ENCODE measurements at regions not wholly inside any gene's neighbourhood (a gene's known extent, or its start where the extent isn't known, plus 50 kb on each side); places are given as distances from the start of the nearest gene placed in this dataset.

GRCh38 chr6:43923376-43924221 is 153.6 kb downstream of the VEGFA start:
- Histone ChIP-seq H3K9ac (ENCODE audit: low read length) (no peak overlapping the region), H3K9me3 (ENCODE audit: control insufficient read depth, low read depth, low read length) (no peaks in the 10 kb centered on the region), H3K4me1 (ENCODE audit: control insufficient read depth, low read depth, low read length) (peaks cover 10% of the 10 kb centered on the region), H3K27me3 (ENCODE audit: control insufficient read depth, insufficient read depth, low read length) (no peaks in the 10 kb centered on the region), H3K27ac (ENCODE audit: low read length) (no peak overlapping the region), H3K36me3 (ENCODE audit: control insufficient read depth, low read depth, low read length) (no peaks in the 10 kb centered on the region), H3K4me3 (ENCODE audit: low read length) (no peak overlapping the region)

- Histone ChIP-seq H3K4me1 (ENCODE audit: control insufficient read depth, low read depth, low read length) (peaks cover 10% of the 10 kb centered on the region), H3K27ac (ENCODE audit: low read length) (no peak overlapping the region), H3K36me3 (ENCODE audit: control insufficient read depth, low read depth, low read length) (no peaks in the 10 kb centered on the region), H3K9me3 (ENCODE audit: control insufficient read depth, low read depth, low read length) (no peaks in the 10 kb centered on the region), H3K9ac (ENCODE audit: low read length) (no peak overlapping the region), H3K27me3 (ENCODE audit: control insufficient read depth, insufficient read depth, low read length) (no peaks in the 10 kb centered on the region), H3K4me3 (ENCODE audit: low read length) (no peak overlapping the region)
Observed at GRCh38 chr6:43922426-43923375, 152.7 kb downstream of the VEGFA start.

DNA sequence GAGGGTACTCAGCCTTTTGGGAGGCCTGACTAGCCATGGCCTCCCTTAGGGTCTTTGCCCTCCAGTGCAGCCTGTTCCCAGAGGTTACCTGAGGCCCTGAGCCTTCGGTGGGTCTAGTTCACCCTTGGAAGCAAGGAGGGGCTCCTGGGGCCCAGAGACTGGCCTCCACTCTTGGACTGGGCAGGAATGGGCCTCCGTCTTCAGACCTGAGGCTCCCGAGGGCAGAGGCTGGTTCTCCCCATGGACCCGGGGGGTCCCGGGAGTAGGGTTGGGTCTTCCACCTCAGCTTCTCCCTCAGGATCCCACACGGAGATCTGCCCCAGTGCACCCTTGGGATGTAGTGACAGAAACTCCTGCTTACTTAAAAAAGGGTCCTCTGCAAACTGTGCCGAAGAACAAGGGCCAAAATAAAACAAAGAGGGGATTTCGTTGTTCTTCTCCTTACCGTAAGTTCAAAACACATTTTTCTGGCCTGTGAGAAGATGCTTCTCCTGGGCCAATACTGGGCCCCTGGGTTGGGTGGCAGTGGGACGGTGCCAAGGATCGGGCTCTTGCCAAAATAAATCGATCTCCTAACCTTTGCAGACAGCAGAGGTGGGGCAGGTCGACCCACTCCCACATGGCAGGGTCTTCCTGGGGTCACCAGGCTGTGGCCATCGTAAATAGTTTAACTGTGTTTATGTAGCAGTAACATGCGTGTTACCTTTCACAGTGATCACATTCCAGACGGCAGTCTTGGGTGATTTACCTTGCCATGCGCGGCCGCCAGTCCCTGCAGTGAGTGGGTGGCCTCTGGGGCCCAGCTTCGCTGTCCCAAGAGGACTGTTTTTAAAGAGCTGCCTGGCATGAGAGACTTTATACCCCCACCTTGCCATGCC is 151.8 kb downstream of the VEGFA start:
- Histone ChIP-seq H3K9ac (ENCODE audit: low read length) (no peak overlapping the region), H3K4me1 (ENCODE audit: control insufficient read depth, low read depth, low read length) (peaks cover 6% of the 10 kb centered on the region), H3K4me3 (ENCODE audit: low read length) (no peak overlapping the region), H3K9me3 (ENCODE audit: control insufficient read depth, low read depth, low read length) (no peaks in the 10 kb centered on the region), H3K36me3 (ENCODE audit: control insufficient read depth, low read depth, low read length) (no peaks in the 10 kb centered on the region), H3K27ac (ENCODE audit: low read length) (no peak overlapping the region), H3K27me3 (ENCODE audit: control insufficient read depth, insufficient read depth, low read length) (no peaks in the 10 kb centered on the region)

GRCh38 chr6:43921039-43921438 is 151.0 kb downstream of the VEGFA start:
- Histone ChIP-seq H3K9me3 (ENCODE audit: control insufficient read depth, low read depth, low read length) (no peaks in the 10 kb centered on the region), H3K4me1 (ENCODE audit: control insufficient read depth, low read depth, low read length) (no peaks in the 10 kb centered on the region), H3K9ac (ENCODE audit: low read length) (no peak overlapping the region)

GRCh38 chr6:43919774-43920173 is 149.8 kb downstream of the VEGFA start:
- no peak overlapping the region for H3K4me3 ChIP-seq (ENCODE audit: low read length)
- H3K36me3 ChIP-seq (ENCODE audit: control insufficient read depth, low read depth, low read length): no peaks in the 10 kb centered on the region
- no peaks in the 10 kb centered on the region for H3K4me1 ChIP-seq (ENCODE audit: control insufficient read depth, low read depth, low read length)
- no peaks in the 10 kb centered on the region for H3K9me3 ChIP-seq (ENCODE audit: control insufficient read depth, low read depth, low read length)
- no peaks in the 10 kb centered on the region for H3K27me3 ChIP-seq (ENCODE audit: control insufficient read depth, insufficient read depth, low read length)
- H3K9ac ChIP-seq (ENCODE audit: low read length): no peak overlapping the region
- no peak overlapping the region for H3K27ac ChIP-seq (ENCODE audit: low read length)

More at GRCh38 chr6:43921039-43921438, 151.0 kb downstream of the VEGFA start:
- no peak overlapping the region for H3K4me3 ChIP-seq (ENCODE audit: low read length)
- no peaks in the 10 kb centered on the region for H3K27me3 ChIP-seq (ENCODE audit: control insufficient read depth, insufficient read depth, low read length)
- H3K36me3 ChIP-seq (ENCODE audit: control insufficient read depth, low read depth, low read length): no peaks in the 10 kb centered on the region
- H3K27ac ChIP-seq (ENCODE audit: low read length): no peak overlapping the region

- Histone ChIP-seq H3K36me3 (ENCODE audit: control insufficient read depth, low read depth, low read length) (no peaks in the 10 kb centered on the region), H3K4me1 (ENCODE audit: control insufficient read depth, low read depth, low read length) (no peaks in the 10 kb centered on the region), H3K27ac (ENCODE audit: low read length) (no peak overlapping the region), H3K9ac (ENCODE audit: low read length) (no peak overlapping the region), H3K27me3 (ENCODE audit: control insufficient read depth, insufficient read depth, low read length) (no peaks in the 10 kb centered on the region), H3K4me3 (ENCODE audit: low read length) (no peak overlapping the region), H3K9me3 (ENCODE audit: control insufficient read depth, low read depth, low read length) (no peaks in the 10 kb centered on the region)
Observed at GRCh38 chr6:43917878-43918382, 147.9 kb downstream of the VEGFA start.

GRCh38 chr6:43916924-43917877 is 147.2 kb downstream of the VEGFA start:
- H3K4me1 ChIP-seq (ENCODE audit: control insufficient read depth, low read depth, low read length): no peaks in the 10 kb centered on the region
- no peak overlapping the region for H3K27ac ChIP-seq (ENCODE audit: low read length)
- no peak overlapping the region for H3K9ac ChIP-seq (ENCODE audit: low read length)
- H3K9me3 ChIP-seq (ENCODE audit: control insufficient read depth, low read depth, low read length): no peaks in the 10 kb centered on the region
- H3K27me3 ChIP-seq (ENCODE audit: control insufficient read depth, insufficient read depth, low read length): no peaks in the 10 kb centered on the region
- H3K4me3 ChIP-seq (ENCODE audit: low read length): no peak overlapping the region
- no peaks in the 10 kb centered on the region for H3K36me3 ChIP-seq (ENCODE audit: control insufficient read depth, low read depth, low read length)

DNA sequence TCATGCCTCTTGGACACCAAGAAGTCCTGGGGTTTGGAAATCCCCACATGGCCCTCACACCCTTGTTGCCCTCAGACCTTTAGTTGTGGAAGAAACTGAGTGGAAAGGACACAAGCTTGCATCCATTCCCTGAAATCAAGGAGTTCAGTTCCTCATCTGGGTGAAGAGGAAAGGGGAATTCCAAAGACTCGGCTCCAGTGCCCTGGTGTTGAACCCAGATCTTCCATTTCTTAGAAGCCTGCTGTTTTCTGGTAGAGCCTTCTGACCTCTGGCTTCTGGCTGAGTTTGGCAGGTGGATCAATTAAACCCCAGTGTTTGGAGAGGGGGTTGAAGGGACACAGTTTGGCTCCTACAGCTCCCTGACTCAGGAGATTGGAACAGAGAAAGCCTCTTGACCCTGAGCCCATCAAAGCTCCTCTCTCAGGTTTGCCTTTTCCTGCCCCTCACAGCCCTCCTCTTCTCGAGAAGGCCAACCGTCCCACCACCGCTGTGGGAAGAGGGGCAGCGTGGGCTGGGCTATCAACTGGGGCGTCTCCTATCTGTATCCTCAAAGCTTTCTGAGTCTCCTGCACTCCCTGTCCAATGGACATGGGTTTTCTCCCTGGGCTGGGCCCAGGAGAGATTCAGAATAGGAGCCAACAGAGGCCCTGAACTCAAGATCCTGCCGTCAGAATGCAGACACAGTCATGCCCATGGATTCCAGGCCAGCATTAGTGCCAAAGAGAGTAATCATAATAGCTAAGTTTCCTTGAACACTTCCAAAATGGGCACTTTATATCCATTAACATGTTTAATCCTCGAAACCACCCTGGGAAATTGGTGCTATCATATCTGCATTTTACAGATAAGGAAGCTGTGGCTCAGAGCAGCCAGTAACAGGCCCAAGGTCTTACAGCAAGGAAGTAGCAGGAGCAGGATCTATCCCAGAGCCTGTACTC is 146.2 kb downstream of the VEGFA start:
- H3K4me1 ChIP-seq (ENCODE audit: control insufficient read depth, low read depth, low read length): peaks cover 7% of the 10 kb centered on the region
- H3K4me3 ChIP-seq (ENCODE audit: low read length): no peak overlapping the region
- H3K36me3 ChIP-seq (ENCODE audit: control insufficient read depth, low read depth, low read length): no peaks in the 10 kb centered on the region
- H3K27me3 ChIP-seq (ENCODE audit: control insufficient read depth, insufficient read depth, low read length): no peaks in the 10 kb centered on the region
- no peak overlapping the region for H3K27ac ChIP-seq (ENCODE audit: low read length)
- H3K9ac ChIP-seq (ENCODE audit: low read length): no peak overlapping the region
- H3K9me3 ChIP-seq (ENCODE audit: control insufficient read depth, low read depth, low read length): no peaks in the 10 kb centered on the region

- Histone ChIP-seq H3K4me1 (ENCODE audit: control insufficient read depth, low read depth, low read length) (peaks cover 11% of the 10 kb centered on the region), H3K4me3 (ENCODE audit: low read length) (no peak overlapping the region), H3K27ac (ENCODE audit: low read length) (no peak overlapping the region), H3K9ac (ENCODE audit: low read length) (no peak overlapping the region), H3K36me3 (ENCODE audit: control insufficient read depth, low read depth, low read length) (no peaks in the 10 kb centered on the region), H3K9me3 (ENCODE audit: control insufficient read depth, low read depth, low read length) (no peaks in the 10 kb centered on the region), H3K27me3 (ENCODE audit: control insufficient read depth, insufficient read depth, low read length) (no peaks in the 10 kb centered on the region)
Observed at GRCh38 chr6:43915208-43915869, 145.3 kb downstream of the VEGFA start.
